ENCODE measurements at regions not wholly inside any gene's neighbourhood (a gene's known extent, or its start where the extent isn't known, plus 50 kb on each side); places are given as distances from the start of the nearest gene placed in this dataset.

- no peaks in the 10 kb centered on the region for H3K36me3 Mint-ChIP-seq (ENCODE audit: low read depth)
- no peak overlapping the region for H3K27ac Mint-ChIP-seq
- H3K4me1 Mint-ChIP-seq, result peaks cover 36% of the 10 kb centered on the region
- H3K27me3 Mint-ChIP-seq (ENCODE audit: low read depth), result peaks cover 14% of the 10 kb centered on the region
- no peaks in the 10 kb centered on the region for H3K9me3 Mint-ChIP-seq
- TF ChIP-seq CTCF (IDR thresholded peaks at IDR 0.05; ENCODE audit: unreplicated experiment in 3 of 3), result no peak
- H3K4me3 Mint-ChIP-seq, result no peak overlapping the region
Observed at GRCh38 chr20:33908336-33908735, 85.4 kb upstream of the RALY start.

GRCh38 chr20:33908868-33909267 lies 84.8 kb upstream of the RALY start:
- Mint-ChIP-seq H3K27me3 (ENCODE audit: low read depth) (peaks cover 15% of the 10 kb centered on the region), H3K27ac (peak overlapping the region in 2 of 3 experiments; percentile 61 to 90), H3K4me3 (no peak overlapping the region), H3K9me3 (no peaks in the 10 kb centered on the region), H3K36me3 (ENCODE audit: low read depth) (no peaks in the 10 kb centered on the region), H3K4me1 (peaks cover 39% of the 10 kb centered on the region)
- no peak for TF ChIP-seq CTCF (IDR thresholded peaks at IDR 0.05; ENCODE audit: unreplicated experiment in 3 of 3)

GRCh38 chr20:33909331-33909921 lies 84.3 kb upstream of the RALY start:
- no peaks in the 10 kb centered on the region for H3K36me3 Mint-ChIP-seq (ENCODE audit: low read depth)
- H3K27ac Mint-ChIP-seq, result peak overlapping the region; percentile 48 to 90 (median 61)
- no peak for TF ChIP-seq CTCF (IDR thresholded peaks at IDR 0.05; ENCODE audit: unreplicated experiment in 3 of 3)
- peaks cover 39% of the 10 kb centered on the region for H3K4me1 Mint-ChIP-seq
- peaks cover 18% of the 10 kb centered on the region for H3K27me3 Mint-ChIP-seq (ENCODE audit: low read depth)
- no peaks in the 10 kb centered on the region for H3K9me3 Mint-ChIP-seq
- peak overlapping the region in 2 of 3 experiments; percentile 24 to 46 for H3K4me3 Mint-ChIP-seq

GRCh38 chr20:33910056-33910455 lies 83.7 kb upstream of the RALY start:
- H3K36me3 Mint-ChIP-seq (ENCODE audit: low read depth), result no peaks in the 10 kb centered on the region
- peaks cover 18% of the 10 kb centered on the region for H3K27me3 Mint-ChIP-seq (ENCODE audit: low read depth)
- no peak overlapping the region for H3K4me3 Mint-ChIP-seq
- H3K4me1 Mint-ChIP-seq, result peaks cover 39% of the 10 kb centered on the region
- H3K27ac Mint-ChIP-seq, result peak overlapping the region; percentile 48 to 90 (median 80)
- no peaks in the 10 kb centered on the region for H3K9me3 Mint-ChIP-seq
- TF ChIP-seq CTCF (IDR thresholded peaks at IDR 0.05; ENCODE audit: unreplicated experiment in 3 of 3), result no peak

- H3K9me3 Mint-ChIP-seq, result no peaks in the 10 kb centered on the region
- H3K4me3 Mint-ChIP-seq, result no peak overlapping the region
- no peak for TF ChIP-seq CTCF (IDR thresholded peaks at IDR 0.05; ENCODE audit: unreplicated experiment in 3 of 3)
- peaks cover 39% of the 10 kb centered on the region for H3K4me1 Mint-ChIP-seq
- H3K27ac Mint-ChIP-seq, result peak overlapping the region in 2 of 3 experiments; percentile 25 to 90
- no peaks in the 10 kb centered on the region for H3K36me3 Mint-ChIP-seq (ENCODE audit: low read depth)
- peaks cover 18% of the 10 kb centered on the region for H3K27me3 Mint-ChIP-seq (ENCODE audit: low read depth)
Observed at GRCh38 chr20:33910529-33911327, 83.0 kb upstream of the RALY start.

All from nephron (organoid).